Astrocyte of the cerebellum (primary cell): ENCODE measurements at regions not wholly inside any gene's neighbourhood (a gene's known extent, or its start where the extent isn't known, plus 50 kb on each side); places are given as distances from the start of the nearest gene placed in this dataset.
A peak's percentile ranks its signal among the peaks of the same experiment; 100 is the strongest.

Source experiments
- DNase-seq: peaks from one replicate; pipeline ENCODE4 v3.0.0-alpha.2; 2011; ENCODE audit warnings: low read depth
- H3K4me3 ChIP-seq: 2 replicates; pipeline ENCODE4 v1.5.1; 2011; ENCODE audit warnings: mild to moderate bottlenecking, low read depth, low read length, moderate library complexity
- in situ Hi-C: cut with HindIII; loops from 2 replicates; pipeline ENCODE4 v1.10.0; 2017; ENCODE audit warnings: low sequenced_read_pairs
- TF ChIP-seq, protein P1 (sequence below): IDR thresholded peaks from 2 replicates; pipeline ENCODE4 v1.5.1; 2012; ENCODE audit warnings: low read length, low read depth, moderate library complexity, mild to moderate bottlenecking; ENCODE audit errors: missing control alignments

DNA sequence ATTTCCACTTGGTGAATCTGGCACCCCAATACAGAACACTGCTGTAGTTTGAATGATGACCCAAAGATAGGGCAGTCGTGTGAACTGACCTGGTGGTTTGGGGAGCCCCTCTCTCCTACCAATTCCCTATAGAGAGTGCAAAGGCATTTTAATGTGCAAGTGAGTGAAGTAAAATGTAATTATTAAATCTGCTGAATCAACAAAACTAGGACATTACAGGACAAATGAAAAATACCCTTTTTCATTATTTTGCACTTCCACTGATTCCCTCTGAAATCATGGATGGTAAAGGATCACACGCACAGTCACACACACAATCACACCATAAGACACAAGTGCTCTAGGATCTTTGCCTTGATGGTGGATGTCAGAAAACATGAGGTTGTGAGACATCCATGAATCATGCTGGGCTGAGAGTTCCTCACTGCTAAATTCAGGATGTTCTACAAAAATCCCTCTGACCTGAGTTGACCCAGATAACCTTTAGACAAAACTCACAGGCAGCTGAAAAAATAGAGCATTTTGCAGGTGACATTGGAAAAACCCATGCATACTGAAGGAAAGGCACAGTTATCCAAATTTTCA is 197.4 kb downstream of the FBXO15 start:
- in situ Hi-C loops, result no loop called here
- TF ChIP-seq, protein P1, sequence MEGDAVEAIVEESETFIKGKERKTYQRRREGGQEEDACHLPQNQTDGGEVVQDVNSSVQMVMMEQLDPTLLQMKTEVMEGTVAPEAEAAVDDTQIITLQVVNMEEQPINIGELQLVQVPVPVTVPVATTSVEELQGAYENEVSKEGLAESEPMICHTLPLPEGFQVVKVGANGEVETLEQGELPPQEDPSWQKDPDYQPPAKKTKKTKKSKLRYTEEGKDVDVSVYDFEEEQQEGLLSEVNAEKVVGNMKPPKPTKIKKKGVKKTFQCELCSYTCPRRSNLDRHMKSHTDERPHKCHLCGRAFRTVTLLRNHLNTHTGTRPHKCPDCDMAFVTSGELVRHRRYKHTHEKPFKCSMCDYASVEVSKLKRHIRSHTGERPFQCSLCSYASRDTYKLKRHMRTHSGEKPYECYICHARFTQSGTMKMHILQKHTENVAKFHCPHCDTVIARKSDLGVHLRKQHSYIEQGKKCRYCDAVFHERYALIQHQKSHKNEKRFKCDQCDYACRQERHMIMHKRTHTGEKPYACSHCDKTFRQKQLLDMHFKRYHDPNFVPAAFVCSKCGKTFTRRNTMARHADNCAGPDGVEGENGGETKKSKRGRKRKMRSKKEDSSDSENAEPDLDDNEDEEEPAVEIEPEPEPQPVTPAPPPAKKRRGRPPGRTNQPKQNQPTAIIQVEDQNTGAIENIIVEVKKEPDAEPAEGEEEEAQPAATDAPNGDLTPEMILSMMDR, result no peak
- H3K4me3 ChIP-seq, result no peak overlapping the region
- no peak for DNase-seq

DNA sequence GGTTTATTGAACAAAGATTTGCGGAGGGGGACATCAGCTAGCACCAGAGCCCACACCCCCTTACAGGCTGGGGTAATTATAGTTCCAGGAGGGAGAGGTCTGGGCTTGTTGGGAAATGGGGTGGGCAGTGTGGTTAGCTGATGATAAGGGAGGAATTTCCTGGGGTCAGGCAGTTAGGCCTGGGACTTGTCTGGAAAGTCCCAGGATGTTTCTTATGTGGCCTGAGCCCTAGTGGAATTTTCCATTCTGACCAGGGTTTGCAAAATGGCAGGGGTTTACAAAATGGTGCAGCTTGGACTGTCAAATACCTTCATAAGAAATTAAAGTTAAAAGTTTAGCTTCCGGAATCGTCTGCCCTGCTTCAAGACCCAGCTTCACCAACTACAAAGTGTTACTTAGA is 199.1 kb downstream of the FBXO15 start:
- H3K4me3 ChIP-seq, result no peak overlapping the region
- in situ Hi-C loops, result no loop called here
- TF ChIP-seq, protein P1, result no peak
- peak; percentile 9 for DNase-seq

DNA sequence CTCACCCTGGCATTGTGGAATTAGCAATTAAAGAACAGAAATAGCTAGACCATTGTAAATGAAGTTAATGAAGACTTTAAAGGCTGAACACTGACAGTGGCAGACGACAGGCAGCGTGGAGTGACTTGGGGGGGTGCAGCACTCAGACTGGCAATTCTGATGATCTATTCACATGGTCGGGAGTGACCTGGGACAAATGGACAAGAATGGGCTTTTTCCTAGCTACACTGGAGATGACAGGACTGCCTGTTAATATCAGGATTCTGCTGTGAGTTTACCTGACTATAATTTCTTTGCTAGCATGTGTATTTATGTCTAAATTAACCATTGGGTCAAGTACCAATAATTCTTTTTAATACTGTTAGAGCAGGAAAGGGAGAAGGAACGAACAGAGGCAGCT is 199.6 kb downstream of the FBXO15 start:
- in situ Hi-C loops, result no loop called here
- no peak overlapping the region for H3K4me3 ChIP-seq
- no peak for DNase-seq
- TF ChIP-seq, protein P1, result no peak

DNA sequence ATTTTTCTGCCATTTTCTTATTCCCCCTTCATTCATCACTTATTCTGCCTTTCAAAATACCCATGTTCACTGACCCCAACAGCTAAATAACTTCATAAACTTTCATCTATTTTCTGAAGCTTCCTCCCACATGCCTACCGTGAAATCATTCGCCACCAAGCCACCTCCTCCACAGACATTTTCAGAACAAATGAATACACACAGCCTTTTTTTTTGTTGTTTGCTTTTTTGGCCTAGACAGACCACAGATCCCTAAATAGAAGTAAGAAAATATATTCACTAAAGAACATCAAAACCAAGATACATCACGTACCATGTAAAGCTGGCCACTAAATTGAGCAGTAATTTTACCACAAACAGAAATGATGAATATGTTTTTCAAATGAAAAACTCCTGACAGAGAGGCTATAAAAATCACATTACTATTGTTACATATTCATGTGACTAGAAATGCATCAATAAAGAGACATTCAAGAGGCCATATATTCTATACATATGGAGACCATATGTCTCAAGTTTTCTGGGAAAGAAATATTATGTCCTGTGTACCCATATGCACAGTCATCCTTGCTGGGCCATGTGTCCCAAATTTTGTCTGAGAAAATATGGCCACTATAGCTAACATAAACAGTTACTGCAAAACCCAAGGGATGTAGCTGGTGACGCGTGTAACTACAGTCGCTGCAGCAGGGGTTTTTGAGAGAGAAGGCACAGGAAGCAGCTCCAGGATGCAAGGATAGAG is 200.3 kb downstream of the FBXO15 start:
- H3K4me3 ChIP-seq, result no peak overlapping the region
- in situ Hi-C loops, result no loop called here

DNA sequence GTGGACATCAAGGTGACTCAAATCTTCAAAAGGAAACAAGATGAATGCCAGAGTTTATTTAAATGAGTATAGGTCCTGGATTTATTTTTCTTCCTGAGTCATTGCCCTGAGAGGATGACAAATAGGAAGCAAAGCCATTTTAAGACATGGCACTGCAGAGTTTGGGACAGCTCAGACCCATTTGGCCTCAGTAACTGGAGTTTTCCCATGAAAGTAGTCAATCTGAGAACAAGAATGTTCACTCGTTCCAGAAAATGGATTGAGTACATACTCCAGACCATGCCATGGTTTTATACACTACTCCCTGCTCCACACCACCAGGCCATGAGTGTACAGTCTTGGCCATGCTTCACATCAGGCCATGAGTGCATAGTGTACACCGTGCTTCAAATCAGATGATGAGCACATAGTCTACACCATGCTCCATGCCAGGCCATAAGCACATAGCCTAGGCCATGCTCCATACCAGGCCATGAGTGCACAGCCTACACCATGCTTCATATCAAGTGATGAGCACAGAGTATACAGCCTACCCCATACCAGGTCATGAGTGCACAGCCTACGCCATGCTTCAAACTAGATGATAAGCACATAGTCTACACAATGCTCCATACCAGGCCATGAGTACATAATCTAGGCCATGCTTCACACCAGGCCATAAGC is 202.4 kb downstream of the FBXO15 start:
- no peak overlapping the region for H3K4me3 ChIP-seq
- DNase-seq, result no peak
- in situ Hi-C loops, result no loop called here
- TF ChIP-seq, protein P1, result no peak

More for the DNA sequence above, 200.3 kb downstream of the FBXO15 start:
- TF ChIP-seq, protein P1, result no peak
- peak; percentile 3 for DNase-seq

DNA sequence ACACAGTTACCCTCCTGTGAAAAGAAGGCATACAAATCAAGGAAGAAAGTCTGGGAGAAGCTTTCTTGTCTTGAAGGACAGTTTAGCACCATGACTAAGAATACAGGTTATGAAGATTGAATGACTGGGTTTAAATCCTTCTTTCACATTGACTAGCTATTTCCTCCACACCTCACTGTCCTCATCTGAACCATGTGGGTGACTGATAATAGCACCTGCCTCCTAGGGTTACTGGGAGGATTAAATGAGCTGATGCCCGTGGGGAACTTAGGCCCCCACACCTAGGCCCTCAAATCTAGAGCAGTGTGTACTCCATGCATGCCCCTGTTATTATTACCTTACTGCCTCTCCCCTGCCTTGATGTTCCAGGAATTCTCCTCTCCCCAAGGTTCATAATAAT is 202.9 kb downstream of the FBXO15 start:
- TF ChIP-seq, protein P1, result no peak
- in situ Hi-C loops, result no loop called here
- H3K4me3 ChIP-seq, result no peak overlapping the region
- DNase-seq, result no peak
